GM12878 (cell line): ENCODE measurements at regions not wholly inside any gene's neighbourhood (a gene's known extent, or its start where the extent isn't known, plus 50 kb on each side); places are given as distances from the start of the nearest gene placed in this dataset.

Experiments used
- ATAC-seq: fragments of 200-7000 bp; cut with Tn5 transposase; 3 replicates; pipeline ENCODE4 v1.9.1; 2020; ENCODE audit warnings: mild to moderate bottlenecking, moderate library complexity
- BruUV-seq: library from RNA; stranded (reverse); fragments of 400-500 nt; replicated peaks from 2 replicates; lab custom pipeline; 2021; lab: Mats Ljungman, UMichigan
- CTCF ChIA-PET: fragments of 300-600 bp; sonication (Branson Sonifier 250); formaldehyde crosslinking; extraction: SDS; loops from one replicate; lab custom pipeline; 2021; ENCODE audit warnings: inconsistent platforms; lab: Yijun Ruan, JAX
- POLR2A ChIA-PET: fragments of 350-600 bp; formaldehyde crosslinking; extraction: SDS; loops from one replicate; lab custom pipeline; 2021; ENCODE audit warnings: inconsistent platforms; lab: Charles Lee
- RAD21 ChIA-PET: fragments of 300-600 bp; sonication (Branson Sonifier 250); formaldehyde crosslinking; loops from one replicate; lab custom pipeline; 2023; ENCODE audit warnings: antibody characterized with exemption; ENCODE audit not compliant: unreplicated experiment; lab: Charles Lee
- SMC1A ChIA-PET: fragments of 300-600 bp; sonication (Branson Sonifier 250); formaldehyde crosslinking; loops from one replicate; lab custom pipeline; 2023; ENCODE audit not compliant: unreplicated experiment, uncharacterized antibody; lab: Charles Lee
- DNase-seq: peaks from one replicate; pipeline ENCODE4 v3.0.0-alpha.2; 2011; ENCODE audit warnings: low read depth, low spot score
- FAIRE-seq: peaks from 3 replicates; lab custom pipeline; 2011; peaks lifted over from hg19 to GRCh38; lab: Jason Lieb, UNC
- H2AFZ ChIP-seq: 2 replicates; pipeline ENCODE4 v1.6.0; 2011; ENCODE audit warnings: low read depth, low read length, control low read depth; ENCODE audit not compliant: control insufficient read depth
- H3K27ac ChIP-seq: 2 replicates; pipeline ENCODE4 v1.5.1; 2011; ENCODE audit warnings: control low read depth; ENCODE audit not compliant: control insufficient read depth, insufficient read depth
- H3K27me3 ChIP-seq, 2 experiments: replicated peaks in 1 of 2; 2 replicates each; pipeline versions ENCODE4 v1.6.0 to v1.6.1; 2011; ENCODE audit warnings: low read length in 1 of 2; ENCODE audit not compliant: control insufficient read depth in 2 of 2, insufficient read depth in 2 of 2
- H3K36me3 ChIP-seq, 2 experiments: 2 replicates each; pipeline ENCODE4 v1.5.1; 2011; ENCODE audit warnings: low read length in 1 of 2; ENCODE audit not compliant: control insufficient read depth in 2 of 2, insufficient read depth in 2 of 2
- H3K4me1 ChIP-seq: 2 replicates; pipeline ENCODE4 v1.6.1; 2011; ENCODE audit warnings: mild to moderate bottlenecking, low read length, moderate library complexity, mixed read lengths; ENCODE audit not compliant: control insufficient read depth, insufficient read depth
- H3K4me2 ChIP-seq: 2 replicates; pipeline ENCODE4 v1.6.0; 2011; ENCODE audit warnings: control low read depth; ENCODE audit not compliant: control insufficient read depth, insufficient read depth
- H3K4me3 ChIP-seq: fragments of 200-600 bp; sonication (generic); 2 replicates; pipeline ENCODE4 v1.5.1; 2016
- H3K79me2 ChIP-seq: 2 replicates; pipeline ENCODE4 v1.6.0; 2011; ENCODE audit warnings: low read length; ENCODE audit not compliant: control insufficient read depth, insufficient read depth
- H3K9ac ChIP-seq: 2 replicates; pipeline ENCODE4 v1.8.0; 2011; ENCODE audit warnings: low read length, control low read depth, mixed read lengths; ENCODE audit not compliant: control insufficient read depth, insufficient read depth
- H3K9me3 ChIP-seq: replicated peaks from 3 replicates; pipeline ENCODE4 v1.5.1; 2011; ENCODE audit warnings: mild to moderate bottlenecking, low read length; ENCODE audit not compliant: control insufficient read depth, insufficient read depth
- H4K20me1 ChIP-seq: 2 replicates; pipeline ENCODE4 v1.6.0; 2011; ENCODE audit not compliant: control insufficient read depth, insufficient read depth
- ATF3 ChIP-seq: IDR thresholded peaks from 2 replicates; pipeline ENCODE4 v1.6.1; 2011; ENCODE audit warnings: low read depth, mild to moderate bottlenecking, low read length, moderate library complexity, borderline replicate concordance; ENCODE audit errors: extremely low read depth
- RELB ChIP-seq: fragments of 450-650 bp; IDR thresholded peaks from 2 replicates; pipeline ENCODE4 v1.6.1; 2017; ENCODE audit warnings: low read depth, mild to moderate bottlenecking, moderate library complexity
- STAT3 ChIP-seq: IDR thresholded peaks from 2 replicates; pipeline ENCODE4 v1.6.1; 2011; ENCODE audit warnings: low read depth, low read length, improper control_type of control experiment
- SUPT20H ChIP-seq: IDR thresholded peaks from 2 replicates; pipeline ENCODE4 v1.6.1; 2011; ENCODE audit warnings: low read depth, mild to moderate bottlenecking, low read length, moderate library complexity, borderline replicate concordance; ENCODE audit not compliant: control insufficient read depth
- ZBTB11 ChIP-seq: fragments of 450-650 bp; formaldehyde crosslinking; IDR thresholded peaks from 2 replicates; pipeline ENCODE4 v1.5.0; 2022; ENCODE audit warnings: mild to moderate bottlenecking, missing genetic modification characterization
- WGBS: methylation state at CpG from one replicate; pipeline ENCODE4 v1.1.6; 2016; ENCODE audit warnings: low lambda C conversion rate; ENCODE audit not compliant: insufficient replicate concordance, insufficient coverage; ENCODE audit errors: missing lambda C conversion rate; 5-methylcytosine and 5-hydroxymethylcytosine counted together
- in situ Hi-C: fragments of 300-500 bp; cut with MboI; formaldehyde crosslinking; loops from 9 replicates; pipeline ENCODE4 v1.14.3; 2018; ENCODE audit warnings: mixed read lengths
- intact Hi-C: fragments of 100-400 bp; cut with micrococcal nuclease; formaldehyde crosslinking; loops from one replicate; pipeline ENCODE4 v1.14.2; 2022; ENCODE audit not compliant: unreplicated experiment
- TF ChIP-seq, protein P1 (sequence below): IDR thresholded peaks from 2 replicates; pipeline ENCODE4 v1.6.1; 2011; ENCODE audit warnings: borderline replicate concordance, low read depth, mild to moderate bottlenecking, moderate library complexity, mixed read lengths, low read length; ENCODE audit not compliant: insufficient read depth; ENCODE audit errors: extremely low read length

DNA sequence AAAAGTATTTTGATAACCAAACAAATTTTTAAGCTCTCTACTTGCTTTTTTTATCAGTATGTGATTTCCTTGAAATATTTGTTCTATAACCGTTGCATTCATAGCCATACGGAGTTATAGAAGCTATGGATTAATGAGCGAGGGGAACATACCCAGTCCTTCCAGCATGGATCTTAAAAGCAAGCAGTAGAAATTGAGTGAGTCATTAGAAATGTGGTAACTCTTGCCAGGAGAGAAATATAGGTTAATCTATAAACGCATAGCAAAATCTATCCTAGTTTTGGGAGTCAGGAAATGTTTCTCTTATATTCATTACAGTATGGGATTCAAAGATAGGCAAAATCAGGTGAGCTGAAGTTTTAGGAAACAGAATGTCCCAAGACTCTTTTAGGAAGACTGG lies 507.4 kb downstream of the DACH1 start:
- H3K9me3 ChIP-seq, result no peaks in the 10 kb centered on the region
- H3K4me2 ChIP-seq, result no peak overlapping the region
- no peaks in the 10 kb centered on the region for H3K79me2 ChIP-seq
- intact Hi-C loops, result no loop called here
- BruUV-seq, result no TSS peak
- no peak overlapping the region for H2AFZ ChIP-seq
- no peak overlapping the region for H3K4me3 ChIP-seq
- DNase-seq (no peak), FAIRE-seq (no peak), ATAC-seq (no peak)
- ChIA-PET SMC1A (interaction anchor here (0.7 to 1.1 kb wide), 2 partner anchors 10 to 68 kb away, joined by 3 read pairs; no protein-coding TSS in a partner anchor), POLR2A (no interaction called here), CTCF (interaction anchor here (0.6 kb wide), 1 partner anchor 1825 kb away, joined by 3 read pairs; no protein-coding TSS in a partner anchor), RAD21 (interaction anchor here (1.0 kb wide), 1 partner anchor 40 kb away, joined by 3 read pairs; no protein-coding TSS in a partner anchor)
- in situ Hi-C loops, result no loop called here
- H3K27me3 ChIP-seq, result no peaks in the 10 kb centered on the region
- H4K20me1 ChIP-seq, result no peaks in the 10 kb centered on the region
- H3K4me1 ChIP-seq, result no peaks in the 10 kb centered on the region
- no peak overlapping the region for H3K9ac ChIP-seq
- WGBS, result 42% methylated on average over 4 of the region's 4 CpGs
- H3K36me3 ChIP-seq, result no peaks in the 10 kb centered on the region
- no peak overlapping the region for H3K27ac ChIP-seq
- no peak for TF ChIP-seq ZBTB11 (CRISPR knock-in tag)
- no peak for TF ChIP-seq STAT3
- no peak for TF ChIP-seq SUPT20H
- TF ChIP-seq, protein P1, sequence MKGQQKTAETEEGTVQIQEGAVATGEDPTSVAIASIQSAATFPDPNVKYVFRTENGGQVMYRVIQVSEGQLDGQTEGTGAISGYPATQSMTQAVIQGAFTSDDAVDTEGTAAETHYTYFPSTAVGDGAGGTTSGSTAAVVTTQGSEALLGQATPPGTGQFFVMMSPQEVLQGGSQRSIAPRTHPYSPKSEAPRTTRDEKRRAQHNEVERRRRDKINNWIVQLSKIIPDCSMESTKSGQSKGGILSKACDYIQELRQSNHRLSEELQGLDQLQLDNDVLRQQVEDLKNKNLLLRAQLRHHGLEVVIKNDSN, result no peak
- TF ChIP-seq RELB, result no peak
- no peak for TF ChIP-seq ATF3
